ENCODE measurements at regions not wholly inside any gene's neighbourhood (a gene's known extent, or its start where the extent isn't known, plus 50 kb on each side); places are given as distances from the start of the nearest gene placed in this dataset.

- no peaks in the 10 kb centered on the region for H3K36me3 ChIP-seq
- DNase-seq, result no peak
- H3K27me3 ChIP-seq, result no peaks in the 10 kb centered on the region
- TF ChIP-seq CTCF (IDR thresholded peaks at IDR 0.05), result no peak
- no peak overlapping the region for H3K27ac ChIP-seq
- H3K9me3 ChIP-seq, result no peaks in the 10 kb centered on the region
- intact Hi-C loops (cut with DNase I), result no loop called here
- H3K4me3 ChIP-seq, result no peak overlapping the region
- no peak overlapping the region for H3K9ac ChIP-seq (ENCODE audit: low read depth in 2 of 2, low read length in 2 of 2)
- no peaks in the 10 kb centered on the region for H3K4me1 ChIP-seq
Observed at GRCh38 chr9:79041266-79041665, 530.5 kb upstream of the TLE4 start.

- TF ChIP-seq CTCF (IDR thresholded peaks at IDR 0.05), result no peak
- Histone ChIP-seq H3K36me3 (no peaks in the 10 kb centered on the region), H3K27me3 (no peaks in the 10 kb centered on the region), H3K27ac (no peak overlapping the region), H3K4me1 (no peaks in the 10 kb centered on the region), H3K4me3 (no peak overlapping the region), H3K9ac (ENCODE audit: low read depth in 2 of 2, low read length in 2 of 2) (no peak overlapping the region), H3K9me3 (no peaks in the 10 kb centered on the region)
- no peak for DNase-seq
- intact Hi-C loops (cut with DNase I), result no loop called here
Observed at GRCh38 chr9:79043916-79044315, 527.8 kb upstream of the TLE4 start.

DNA sequence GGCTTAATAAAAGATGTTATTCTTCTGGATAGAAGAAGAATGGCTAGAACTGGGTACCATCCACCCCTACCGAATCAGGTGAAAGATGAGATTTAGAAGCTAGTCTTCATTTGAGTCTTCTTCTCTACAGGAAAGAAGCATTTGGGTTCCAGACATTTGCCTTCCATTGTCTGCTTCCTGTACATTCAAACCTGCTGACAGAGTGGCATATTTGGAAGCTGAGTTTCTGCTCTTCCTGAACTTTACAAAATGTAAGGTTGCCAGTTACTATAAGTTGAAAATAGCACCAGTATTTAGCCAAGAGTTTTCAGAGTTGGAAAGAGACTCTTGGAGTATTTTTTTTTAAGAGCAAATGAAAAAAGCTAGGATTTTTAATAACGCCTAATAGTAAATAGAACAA lies 525.4 kb upstream of the TLE4 start:
- no peaks in the 10 kb centered on the region for H3K9me3 ChIP-seq
- no peak overlapping the region for H3K27ac ChIP-seq
- H3K27me3 ChIP-seq, result no peaks in the 10 kb centered on the region
- H3K36me3 ChIP-seq, result no peaks in the 10 kb centered on the region
- intact Hi-C loops (cut with DNase I), result no loop called here
- no peak for DNase-seq
- TF ChIP-seq CTCF (IDR thresholded peaks at IDR 0.05), result no peak
- no peaks in the 10 kb centered on the region for H3K4me1 ChIP-seq
- H3K9ac ChIP-seq (ENCODE audit: low read depth in 2 of 2, low read length in 2 of 2), result no peak overlapping the region
- no peak overlapping the region for H3K4me3 ChIP-seq

- H3K27me3 ChIP-seq, result no peaks in the 10 kb centered on the region
- intact Hi-C loops (cut with DNase I), result no loop called here
- TF ChIP-seq CTCF (IDR thresholded peaks at IDR 0.05), result no peak
Observed at GRCh38 chr9:79049371-79049770, 522.4 kb upstream of the TLE4 start.

DNA sequence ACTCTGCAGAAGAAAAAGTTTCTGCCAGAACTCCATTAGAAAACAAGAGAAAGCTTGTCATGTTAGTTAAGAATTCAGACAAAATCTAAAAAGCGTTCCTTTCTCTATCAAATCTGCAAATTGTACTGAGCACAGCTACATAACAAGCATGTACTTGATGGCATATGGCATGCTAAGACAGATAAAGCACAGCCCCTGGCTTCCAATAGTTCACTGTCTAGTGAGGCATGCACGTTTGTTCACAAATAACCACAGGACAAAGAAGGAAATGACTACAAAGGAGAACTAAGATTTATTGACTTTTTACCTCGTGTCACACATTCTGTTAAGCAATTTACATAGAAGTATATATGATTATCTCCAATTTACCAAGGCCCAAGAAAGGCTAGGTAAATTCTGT lies 518.2 kb upstream of the TLE4 start:
- intact Hi-C loops (cut with DNase I), result no loop called here
- Histone ChIP-seq H3K36me3 (no peaks in the 10 kb centered on the region), H3K4me1 (no peaks in the 10 kb centered on the region), H3K9ac (ENCODE audit: low read depth in 2 of 2, low read length in 2 of 2) (no peak overlapping the region), H3K27ac (no peak overlapping the region), H3K27me3 (no peaks in the 10 kb centered on the region), H3K9me3 (no peaks in the 10 kb centered on the region), H3K4me3 (no peak overlapping the region)
- TF ChIP-seq CTCF (IDR thresholded peaks at IDR 0.05), result no peak
- DNase-seq, result no peak

More at GRCh38 chr9:79049371-79049770, 522.4 kb upstream of the TLE4 start:
- Histone ChIP-seq H3K4me1 (no peaks in the 10 kb centered on the region), H3K9ac (ENCODE audit: low read depth in 2 of 2, low read length in 2 of 2) (no peak overlapping the region), H3K9me3 (no peaks in the 10 kb centered on the region), H3K36me3 (no peaks in the 10 kb centered on the region), H3K4me3 (no peak overlapping the region), H3K27ac (no peak overlapping the region)
- no peak for DNase-seq

DNA sequence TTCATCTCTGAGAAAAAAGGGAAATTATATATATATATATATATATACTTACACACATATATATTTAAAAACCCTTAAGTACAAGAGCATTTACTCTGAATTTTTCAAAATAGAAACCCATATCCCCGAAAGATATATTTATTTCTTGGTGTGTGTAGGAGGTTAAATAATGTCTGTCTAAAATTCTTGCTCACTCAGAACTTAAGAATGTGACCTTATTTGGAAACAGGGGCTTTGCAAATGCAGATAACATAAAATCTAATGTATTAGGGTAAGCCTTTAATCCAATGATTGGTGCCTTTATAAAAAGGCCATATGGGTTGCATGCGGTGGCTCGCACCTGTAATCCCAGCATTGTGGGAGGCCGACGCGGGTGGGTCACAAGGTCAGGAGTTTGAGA lies 517.3 kb upstream of the TLE4 start:
- H3K4me3 ChIP-seq, result no peak overlapping the region

More for the DNA sequence above, 517.3 kb upstream of the TLE4 start:
- no peaks in the 10 kb centered on the region for H3K36me3 ChIP-seq
- no peak overlapping the region for H3K27ac ChIP-seq
- H3K4me1 ChIP-seq, result no peaks in the 10 kb centered on the region
- H3K9ac ChIP-seq (ENCODE audit: low read depth in 2 of 2, low read length in 2 of 2), result no peak overlapping the region
- H3K27me3 ChIP-seq, result no peaks in the 10 kb centered on the region
- intact Hi-C loops (cut with DNase I), result no loop called here
- TF ChIP-seq CTCF (IDR thresholded peaks at IDR 0.05), result no peak
- DNase-seq, result no peak
- H3K9me3 ChIP-seq, result no peaks in the 10 kb centered on the region

Data from colonic mucosa (tissue), 4 donors.